HG03469 (cell line): ENCODE measurements at regions not wholly inside any gene's neighbourhood (a gene's known extent, or its start where the extent isn't known, plus 50 kb on each side); places are given as distances from the start of the nearest gene placed in this dataset.

ENCODE experiments used
- ATAC-seq: cut with Tn5 transposase; IDR thresholded peaks from one replicate; pipeline ENCODE4 v1.9.1; 2021; ENCODE audit warnings: mild to moderate bottlenecking, moderate library complexity, moderate number of reproducible peaks; ENCODE audit not compliant: unreplicated experiment

DNA sequence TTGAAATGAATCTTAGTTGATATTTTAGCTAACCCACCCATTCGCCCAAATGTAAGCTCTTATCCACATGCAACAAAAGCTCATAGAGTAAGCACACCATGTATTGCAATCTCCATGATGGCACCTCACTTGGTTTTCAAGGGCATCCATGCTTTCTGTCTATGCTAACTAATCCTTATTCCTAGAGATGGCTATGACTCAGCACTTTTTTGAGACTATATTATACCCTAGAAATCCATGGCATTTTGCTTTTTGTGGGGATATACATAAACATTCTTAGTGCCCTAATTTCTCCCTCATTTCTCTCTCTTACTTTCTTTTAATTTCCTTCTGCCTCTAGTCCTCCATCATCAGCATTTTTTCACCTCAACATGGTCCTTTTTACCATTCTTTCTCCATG lies 168.5 kb upstream of the STT3B start:
- no peak for ATAC-seq

DNA sequence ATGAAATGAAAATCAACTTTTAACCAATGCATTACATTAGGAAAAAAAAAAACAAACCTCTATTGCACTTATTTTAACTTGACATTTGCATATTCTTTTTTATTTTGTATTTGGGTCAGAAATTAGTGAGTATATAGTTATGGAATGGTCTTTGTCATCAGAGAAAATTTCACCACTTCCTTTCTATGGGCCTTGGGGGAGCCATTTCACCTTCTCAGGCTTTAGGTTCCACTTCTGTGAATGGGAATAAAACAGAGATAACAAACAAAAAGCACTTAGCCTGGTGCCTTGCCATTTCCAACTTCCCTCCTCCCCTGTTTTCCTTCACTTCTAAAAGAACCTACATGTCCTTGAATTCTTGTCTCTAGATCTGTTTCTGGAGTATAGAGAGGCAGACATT lies 168.0 kb upstream of the STT3B start:
- ATAC-seq: no peak

DNA sequence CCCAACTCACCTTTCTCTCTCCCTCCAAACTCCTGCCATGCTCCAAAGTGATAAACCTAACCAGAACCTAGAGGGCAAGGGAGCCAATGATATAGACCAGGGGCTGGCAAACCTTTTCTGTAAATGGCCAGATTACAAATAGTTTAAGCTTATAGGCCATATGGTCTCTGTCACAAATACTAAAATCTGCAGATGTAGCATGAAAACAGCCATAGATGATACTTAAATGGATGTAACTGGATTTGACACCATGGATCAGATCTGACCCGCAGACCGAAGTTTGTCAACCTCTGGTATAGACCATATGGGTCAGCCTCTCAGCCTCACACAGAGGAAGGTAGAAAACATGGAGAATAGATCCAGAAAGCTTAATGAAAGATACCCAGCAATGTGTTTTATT lies 165.2 kb upstream of the STT3B start:
- ATAC-seq: no peak

DNA sequence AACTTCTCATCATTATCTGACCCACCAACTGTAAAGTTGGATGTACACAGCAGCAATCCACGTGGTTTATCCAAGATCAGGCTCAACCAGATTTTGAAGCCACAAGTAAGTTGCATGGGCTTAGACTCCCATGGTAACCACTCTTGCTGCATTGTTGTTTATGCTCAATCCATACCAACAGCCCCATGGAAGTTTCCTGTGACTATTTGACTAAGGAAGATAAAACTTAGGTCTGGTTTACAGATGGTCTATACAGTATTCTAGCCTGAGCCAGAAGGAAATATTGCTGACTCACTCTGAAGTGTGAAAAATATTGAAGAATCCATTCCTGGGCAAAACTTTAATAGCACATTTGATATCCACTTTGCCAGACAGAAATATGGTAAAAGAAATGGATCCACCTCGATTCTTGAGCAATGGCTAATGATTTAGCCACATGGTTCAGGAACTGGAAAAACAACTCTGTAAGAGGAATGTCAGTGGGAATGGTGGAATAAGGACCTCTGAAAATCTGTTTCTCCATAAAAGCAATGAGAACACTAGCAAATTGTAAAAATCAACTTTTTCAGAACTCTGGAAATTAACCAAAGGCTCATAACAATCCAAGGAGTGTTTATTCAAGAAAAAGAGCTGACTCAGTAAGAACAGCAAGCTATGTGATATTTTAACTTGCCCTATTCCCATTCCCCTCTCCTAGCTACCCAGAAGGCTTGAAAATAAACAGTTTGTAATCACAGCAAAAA lies 162.9 kb upstream of the STT3B start:
- ATAC-seq: no peak

DNA sequence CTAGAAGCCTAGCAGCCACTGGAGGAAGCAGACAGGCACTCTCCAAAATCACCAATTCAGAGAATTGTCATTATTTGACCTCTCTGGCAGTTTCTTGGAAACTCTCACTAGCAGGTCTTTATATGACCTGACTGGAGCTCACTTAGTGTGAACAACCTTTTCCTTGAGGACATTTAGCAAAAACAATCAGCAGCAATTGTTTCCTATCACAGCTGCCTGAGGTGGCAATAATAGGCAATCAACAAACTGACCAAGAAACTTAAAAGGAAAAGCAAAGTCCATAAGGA lies 162.4 kb upstream of the STT3B start:
- ATAC-seq: no peak

DNA sequence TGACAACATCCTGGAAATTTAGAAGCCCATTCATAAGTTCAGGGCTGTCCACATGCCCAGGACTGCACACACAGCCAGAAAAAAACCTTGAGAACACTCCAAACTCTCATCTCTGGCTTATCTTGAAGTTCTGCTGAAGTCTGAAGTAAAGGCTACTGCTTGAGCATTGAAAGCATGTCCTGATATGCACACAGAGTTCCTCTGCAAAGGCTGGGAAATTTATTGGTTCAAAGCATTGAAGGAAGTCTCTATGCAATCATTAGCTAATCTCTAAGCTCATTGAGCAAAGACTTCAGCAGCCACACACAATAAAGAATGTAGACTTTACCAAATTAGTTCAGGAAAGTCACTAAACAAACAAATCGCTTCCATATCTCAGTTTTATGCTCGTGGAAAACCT lies 162.0 kb upstream of the STT3B start:
- no peak for ATAC-seq

DNA sequence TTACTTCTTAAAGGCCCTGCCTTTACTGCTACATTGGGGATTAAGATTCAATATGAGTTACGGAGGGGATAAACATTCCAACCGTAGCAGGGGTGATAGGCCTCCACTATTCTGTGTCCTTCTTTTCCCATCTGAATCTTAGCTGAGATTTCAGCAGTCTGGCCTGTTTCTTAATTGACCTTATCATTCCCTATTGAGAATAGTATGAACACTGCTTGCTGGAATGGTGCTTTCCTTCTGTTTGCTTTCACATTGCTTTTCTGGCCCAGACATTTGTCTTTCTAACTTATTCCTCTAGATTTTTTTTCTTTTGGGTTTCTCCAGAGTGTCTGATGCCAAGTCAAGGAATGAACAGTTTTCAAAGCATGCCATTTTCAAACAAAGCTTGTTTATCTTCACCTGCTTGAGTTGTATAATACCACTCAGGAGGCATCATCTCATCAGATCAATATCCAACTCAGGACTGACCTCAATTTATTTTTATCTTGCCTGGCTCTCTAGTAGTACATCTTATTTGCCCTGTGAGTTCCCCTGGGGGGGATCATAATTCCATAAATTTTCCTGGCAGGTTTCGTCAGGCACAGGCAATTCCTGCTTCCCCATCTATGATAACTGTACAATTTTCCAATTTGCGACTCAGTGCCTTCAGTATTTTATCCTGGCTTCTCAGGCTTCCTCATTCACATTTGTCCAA lies 161.1 kb upstream of the STT3B start:
- ATAC-seq: no peak

DNA sequence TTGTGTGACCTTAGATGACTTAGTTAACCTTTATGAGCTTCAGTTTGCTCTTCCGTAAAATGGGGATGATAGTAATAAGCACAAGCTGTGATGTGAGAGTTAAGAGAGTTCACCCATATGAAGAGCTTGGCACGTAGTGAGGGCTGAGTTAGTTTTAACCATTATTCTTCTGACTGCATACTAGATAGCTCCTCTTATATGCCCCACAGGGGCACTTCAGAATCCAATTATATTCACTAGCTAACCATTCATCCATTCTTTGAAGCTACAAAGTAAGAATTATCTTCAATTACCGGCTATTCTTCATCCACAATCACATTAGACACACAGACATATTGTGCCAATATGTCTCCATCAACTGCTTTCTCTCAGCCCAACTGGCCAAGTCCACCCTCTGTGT lies 159.0 kb upstream of the STT3B start:
- no peak for ATAC-seq

DNA sequence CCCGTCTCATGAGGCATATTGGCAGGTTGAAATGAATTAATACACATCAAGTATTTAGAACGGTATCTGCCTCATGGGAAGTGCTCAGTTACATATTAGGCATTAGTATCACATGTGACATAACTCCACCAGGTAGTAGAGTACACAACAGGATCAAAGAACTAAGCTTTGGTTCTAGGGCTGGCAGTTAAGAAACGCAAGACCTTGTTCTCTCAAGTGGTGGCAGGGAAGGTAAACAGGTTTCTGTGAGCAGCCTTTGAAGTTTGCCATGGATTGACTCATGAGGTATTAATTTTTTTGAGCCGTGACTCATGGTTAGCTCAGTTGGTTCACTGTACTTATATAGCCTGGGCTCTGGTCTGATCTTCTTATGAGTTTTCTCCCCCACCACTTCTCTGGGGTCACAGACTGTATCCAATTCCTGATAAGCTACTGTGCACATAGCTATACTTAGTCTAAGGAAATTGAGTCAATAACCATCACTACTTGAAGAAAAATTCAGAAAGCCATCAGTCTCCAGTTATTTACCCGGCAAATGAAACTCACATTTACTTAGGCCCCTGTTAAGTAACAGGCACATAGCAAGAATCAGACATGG lies 155.6 kb upstream of the STT3B start:
- ATAC-seq: no peak

DNA sequence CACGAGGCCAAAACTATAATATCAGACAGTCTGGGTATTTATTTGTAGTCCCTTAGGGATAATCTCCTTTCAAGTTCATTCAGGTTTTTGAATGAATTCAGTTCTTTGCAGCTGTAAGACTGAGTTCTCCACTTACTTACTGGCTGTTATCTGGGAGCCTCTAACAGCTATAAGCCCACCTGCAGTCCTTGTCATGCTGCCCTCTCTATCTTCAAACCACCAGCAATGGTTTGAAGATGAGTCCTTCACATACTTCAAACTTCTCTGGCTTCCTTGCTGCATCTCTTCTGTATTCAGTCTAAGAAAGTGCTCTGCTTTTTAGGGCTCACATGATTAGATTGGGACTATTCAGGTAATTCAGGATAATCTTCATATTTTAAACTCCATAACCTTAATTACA lies 154.5 kb upstream of the STT3B start:
- no peak for ATAC-seq

DNA sequence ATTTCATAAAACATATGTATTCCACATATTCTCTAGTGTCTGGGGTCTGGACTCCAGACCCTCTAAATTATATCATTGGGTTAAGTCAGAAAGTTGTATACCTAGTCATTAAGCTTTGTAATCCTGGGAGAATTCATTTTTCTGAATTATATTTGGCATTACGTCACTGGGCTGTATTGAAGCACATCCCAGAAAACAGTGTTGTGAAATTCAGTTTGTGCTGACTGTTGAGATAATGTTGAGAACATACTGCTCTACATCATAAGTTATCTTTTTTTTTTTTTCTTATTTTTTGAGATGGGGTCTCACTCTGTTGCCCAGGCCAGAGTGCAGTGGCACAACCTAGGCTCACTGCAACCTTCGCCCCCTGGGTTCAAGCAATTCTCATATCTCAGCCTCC lies 153.1 kb upstream of the STT3B start:
- no peak for ATAC-seq

DNA sequence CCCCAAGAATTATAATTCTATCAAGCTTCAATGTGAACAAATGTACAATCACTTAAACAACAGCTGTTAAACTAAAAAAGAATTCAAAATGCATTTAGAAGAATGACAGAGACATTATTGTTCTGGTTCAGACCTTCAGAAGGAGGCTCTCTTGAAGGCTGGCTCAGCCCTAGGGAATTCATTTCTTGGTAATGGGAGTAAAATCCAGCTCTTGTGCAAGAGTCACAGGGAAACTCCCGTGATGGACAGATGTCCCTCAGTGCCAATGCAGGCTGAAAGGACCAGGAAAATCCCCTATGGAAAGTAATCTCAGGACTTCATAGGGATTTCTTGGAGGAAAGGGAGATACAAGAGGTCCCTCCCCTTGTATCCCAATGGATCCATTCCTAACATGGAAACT lies 149.9 kb upstream of the STT3B start:
- no peak for ATAC-seq

DNA sequence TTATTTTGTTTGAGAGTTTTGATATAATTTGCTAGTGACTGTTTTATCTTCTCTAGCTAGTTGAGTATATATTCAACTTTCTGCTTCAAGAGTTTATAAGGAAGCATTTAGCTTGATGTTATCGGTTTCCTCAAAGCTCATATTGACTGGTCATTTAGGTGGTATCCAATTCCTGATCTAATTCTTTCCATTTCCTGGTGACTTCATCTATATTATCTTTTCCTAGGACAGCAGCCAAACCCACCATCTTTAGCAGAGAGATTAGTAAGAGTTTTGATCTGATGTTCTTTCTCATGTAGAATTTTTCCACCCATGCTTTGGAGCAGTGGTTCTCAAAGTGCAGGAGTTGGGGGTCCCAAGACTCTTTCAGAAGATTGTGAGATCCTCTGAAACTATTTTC lies 148.6 kb upstream of the STT3B start:
- no peak for ATAC-seq

DNA sequence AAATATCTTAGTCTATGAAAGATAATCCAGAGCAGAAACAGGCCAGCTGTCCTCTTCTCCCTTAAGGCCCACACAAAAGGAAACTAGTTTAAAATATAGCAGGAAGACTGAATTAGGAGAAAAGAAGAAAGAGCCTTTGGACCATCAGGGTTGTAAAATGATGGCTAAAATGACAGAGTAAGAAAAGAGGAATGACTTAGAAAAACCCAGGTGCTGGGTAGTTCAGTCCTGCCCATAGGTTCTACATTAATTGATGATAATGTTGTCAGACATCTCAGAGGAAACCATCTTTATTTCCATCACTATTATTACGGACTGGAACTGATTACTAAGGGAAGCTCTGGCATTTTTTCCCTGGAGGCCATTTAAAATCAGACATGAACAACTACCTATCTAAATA lies 142.8 kb upstream of the STT3B start:
- ATAC-seq: no peak

DNA sequence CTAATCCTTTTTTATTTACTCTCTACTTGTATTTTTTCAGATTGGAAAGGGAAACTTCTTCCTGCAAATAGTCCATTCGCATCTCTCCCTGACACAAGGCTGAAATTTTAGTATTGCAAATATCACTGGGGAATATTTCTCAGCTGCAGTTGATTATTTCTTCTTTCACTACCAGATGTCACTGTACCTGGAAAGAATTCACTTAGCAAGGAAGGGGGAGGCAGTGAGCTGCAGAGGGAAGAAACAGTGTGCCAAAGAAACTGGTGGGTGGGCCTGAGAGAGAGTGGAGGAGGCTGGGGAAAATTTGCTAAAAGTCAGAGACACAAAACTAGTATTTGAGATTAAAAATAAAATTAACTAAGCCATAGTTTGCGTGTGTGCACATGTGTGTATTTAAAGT lies 142.3 kb upstream of the STT3B start:
- no peak for ATAC-seq

DNA sequence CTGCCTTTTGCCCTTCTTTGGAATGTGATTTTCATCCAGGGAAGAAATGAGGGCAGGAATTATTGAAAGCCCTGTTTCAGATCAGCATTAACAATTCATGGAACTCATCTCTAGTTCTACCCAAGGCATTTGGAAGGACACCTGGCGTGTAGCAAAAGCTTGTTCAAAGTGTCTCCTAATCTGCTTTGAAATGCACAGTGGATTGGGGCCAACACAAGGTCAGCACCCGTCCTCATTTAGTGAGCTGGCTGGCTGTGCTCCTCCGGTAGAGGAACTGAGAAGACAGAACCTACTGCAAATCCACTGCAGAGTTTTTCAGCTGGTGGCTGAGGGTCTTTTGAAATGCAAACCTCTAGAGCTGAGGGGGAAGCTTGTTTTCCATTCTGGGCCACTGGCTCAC lies 141.6 kb upstream of the STT3B start:
- ATAC-seq: no peak

DNA sequence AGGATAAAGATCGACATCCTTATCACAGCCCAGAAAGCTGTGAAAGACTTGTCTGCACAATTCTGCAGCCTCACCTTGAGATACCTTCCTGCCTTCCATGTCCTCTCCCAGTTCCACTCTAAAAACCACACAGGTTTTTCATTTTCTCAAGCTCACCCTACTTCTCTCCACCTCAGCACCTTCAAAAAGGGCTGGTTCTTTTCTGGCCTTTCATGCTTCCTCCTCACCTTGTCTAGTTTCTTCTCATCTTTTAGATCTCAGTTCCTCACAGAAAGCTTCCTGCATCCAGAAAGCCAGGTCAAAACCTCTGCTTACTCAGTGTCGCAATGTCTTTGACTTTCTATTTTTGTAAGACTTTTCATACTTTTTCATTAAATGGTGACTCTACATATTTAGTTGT lies 140.2 kb upstream of the STT3B start:
- no peak for ATAC-seq

DNA sequence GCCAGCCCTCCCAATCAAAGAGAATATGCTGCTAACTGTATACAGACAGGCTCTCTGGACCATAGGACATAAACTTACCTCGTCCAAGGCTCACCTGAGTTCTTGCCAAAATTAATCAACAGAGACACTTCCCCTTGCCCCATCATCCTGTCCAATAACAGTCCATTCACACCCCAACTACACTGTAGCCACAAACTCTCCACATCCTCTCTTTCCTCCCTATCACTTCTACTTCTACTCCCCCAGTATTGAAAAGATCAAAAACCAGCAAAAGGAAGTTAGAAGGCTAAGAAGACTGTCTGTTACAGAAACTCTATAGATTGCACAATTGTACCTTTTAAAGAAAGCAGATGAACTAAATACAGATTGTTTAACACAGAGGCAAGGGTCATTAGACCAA lies 133.5 kb upstream of the STT3B start:
- ATAC-seq: no peak

DNA sequence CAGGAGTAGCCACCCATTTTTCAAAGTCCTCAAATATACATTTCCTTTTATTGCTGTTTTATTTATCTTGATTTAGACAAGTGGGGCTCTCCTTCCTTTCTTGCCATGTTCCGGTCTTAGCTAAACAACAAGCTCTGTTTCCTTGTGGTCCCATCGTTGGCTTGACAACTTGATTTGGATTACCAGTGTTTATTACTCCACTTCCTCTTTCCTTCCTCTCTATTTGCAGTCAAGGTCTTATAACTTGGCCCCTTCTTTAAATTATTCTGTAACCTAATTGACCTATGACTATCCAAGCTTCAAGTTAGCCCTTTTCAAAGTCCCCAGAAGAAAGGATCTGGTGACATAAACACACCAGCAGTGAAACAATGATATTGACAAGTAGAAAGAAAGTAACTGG lies 130.6 kb upstream of the STT3B start:
- ATAC-seq: no peak

DNA sequence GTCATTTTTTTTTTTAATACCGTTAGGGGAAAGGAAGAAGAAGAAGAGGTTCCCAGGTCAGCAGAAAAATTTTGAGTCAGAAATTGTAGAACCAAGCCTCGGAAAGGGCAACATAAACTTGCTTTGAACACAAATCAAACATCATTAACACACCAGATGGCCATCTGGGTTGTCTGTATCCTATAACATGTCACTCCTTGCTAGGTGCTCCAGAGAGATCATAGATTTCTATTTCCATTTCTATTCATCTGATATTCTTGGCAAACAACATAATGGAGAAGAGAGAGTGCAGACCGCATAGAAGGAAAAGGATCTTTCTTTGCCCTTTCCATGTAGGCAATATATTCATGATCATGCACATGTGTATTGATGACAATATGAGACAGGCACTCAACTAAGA lies 129.5 kb upstream of the STT3B start:
- no peak for ATAC-seq

DNA sequence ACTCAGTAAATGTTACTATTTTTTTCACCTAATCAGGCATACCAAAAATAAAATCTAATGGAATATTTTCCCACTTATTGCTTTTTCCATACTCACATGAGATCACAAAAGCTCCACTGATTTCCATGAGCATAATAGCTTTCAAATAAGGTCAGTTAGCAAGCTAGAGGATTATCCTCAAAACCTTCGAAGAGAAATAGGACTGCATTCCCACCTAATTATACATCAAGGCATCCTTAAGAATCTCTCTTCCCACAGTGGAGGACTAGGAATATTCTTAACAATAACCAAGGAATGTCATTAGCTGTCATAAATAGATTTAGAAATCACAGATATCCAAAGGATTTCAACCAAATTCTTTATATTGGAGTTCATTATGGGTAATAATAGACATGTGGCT lies 127.9 kb upstream of the STT3B start:
- ATAC-seq: no peak

DNA sequence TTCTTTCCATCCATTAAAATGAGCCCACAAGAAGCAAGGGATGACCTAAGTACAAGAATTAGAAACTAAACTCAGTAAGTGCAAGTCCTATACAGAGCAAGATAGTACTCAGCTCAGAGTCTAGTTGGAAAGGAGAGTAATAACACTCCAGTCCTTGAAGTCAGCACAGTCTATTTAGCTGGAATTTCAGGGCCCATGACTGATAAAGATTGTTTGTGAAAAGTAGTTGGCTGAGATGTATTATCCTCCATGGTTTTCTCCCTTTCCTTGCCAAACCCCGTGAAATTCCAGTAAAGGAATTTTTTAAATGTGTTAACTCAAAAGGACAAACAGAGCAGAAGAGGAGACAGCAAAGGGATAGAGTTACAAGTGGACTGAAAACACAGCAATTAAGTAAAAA lies 127.2 kb upstream of the STT3B start:
- ATAC-seq: no peak

DNA sequence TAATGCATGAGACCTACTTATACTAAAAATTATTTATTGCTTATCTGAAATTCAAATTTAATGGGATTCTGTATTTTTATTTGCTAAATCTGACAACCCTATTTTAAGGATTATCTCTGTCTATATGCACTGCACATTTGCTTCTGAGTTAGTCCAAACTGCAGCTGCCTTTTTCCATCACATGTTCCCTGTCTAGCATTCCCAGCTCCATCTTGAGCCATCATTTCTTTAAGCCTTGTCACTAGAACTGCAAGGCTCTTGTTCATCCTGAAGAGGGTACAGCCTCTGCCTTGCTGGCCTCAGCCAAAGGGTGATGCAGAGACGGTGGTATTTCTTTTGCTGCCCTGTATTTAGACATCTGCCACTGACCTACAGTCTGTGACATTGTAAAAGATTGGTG lies 125.8 kb upstream of the STT3B start:
- no peak for ATAC-seq
